AG04450 (cell line): ENCODE measurements at regions not wholly inside any gene's neighbourhood (a gene's known extent, or its start where the extent isn't known, plus 50 kb on each side); places are given as distances from the start of the nearest gene placed in this dataset.
"Not testable (repeated sequence)": the region's sequence is repeated elsewhere in the genome, so short reads cannot be mapped to it uniquely, and the experiment has no call there.

Experiments
- CTCF ChIA-PET: fragments of 300-600, 350-600 bp; formaldehyde crosslinking; extraction: SDS; loops from one replicate; lab custom pipeline; 2022; ENCODE audit warnings: antibody characterized with exemption, inconsistent platforms; lab: Charles Lee
- POLR2A ChIA-PET: fragments of 350-600 bp; formaldehyde crosslinking; extraction: SDS; loops from one replicate; lab custom pipeline; 2021; ENCODE audit warnings: antibody characterized with exemption, inconsistent platforms; lab: Yijun Ruan, JAX
- DNase-seq: peaks from one replicate; pipeline ENCODE4 v3.0.0-alpha.2; 2011; ENCODE audit warnings: low read depth, low spot score
- H3K27ac ChIP-seq: one replicate; pipeline ENCODE4 v1.5.1; 2012; ENCODE audit warnings: low read depth, low read length, control low read depth
- H3K27me3 ChIP-seq: one replicate; pipeline ENCODE4 v1.6.0; 2012; ENCODE audit warnings: low read length; ENCODE audit not compliant: control insufficient read depth, insufficient read depth
- H3K4me3 ChIP-seq: 2 replicates; pipeline ENCODE4 v1.5.1; 2011; ENCODE audit warnings: mild to moderate bottlenecking, low read depth, low read length, control low read depth
- H3K9me3 ChIP-seq: 2 replicates; pipeline ENCODE4 v1.5.1; 2012; ENCODE audit warnings: low read length; ENCODE audit not compliant: control insufficient read depth, insufficient read depth
- CTCF ChIP-seq: IDR thresholded peaks from 2 replicates; pipeline ENCODE4 v1.5.1; 2011; ENCODE audit warnings: low read depth, low read length, control low read depth, inconsistent platforms

- POLR2A ChIA-PET = no interaction called here
- no peak overlapping the region for H3K4me3 ChIP-seq
- no peak for TF ChIP-seq CTCF
- DNase-seq = no peak
- no peaks in the 10 kb centered on the region for H3K9me3 ChIP-seq
- H3K27me3 ChIP-seq = no peaks in the 10 kb centered on the region
- no peak overlapping the region for H3K27ac ChIP-seq
- CTCF ChIA-PET = no interaction called here
These were observed 1348.2 kb upstream of the ALCAM start for GRCh38 chr3:104018541-104018940.

- Histone ChIP-seq H3K27ac (no peak overlapping the region), H3K27me3 (no peaks in the 10 kb centered on the region), H3K9me3 (peaks cover 10% of the 10 kb centered on the region; the same call in 1 of the 2 replicates), H3K4me3 (no peak overlapping the region)
- TF ChIP-seq CTCF = no peak
- POLR2A ChIA-PET = no interaction called here
- DNase-seq = no peak
- CTCF ChIA-PET = no interaction called here
These were observed 1335.1 kb upstream of the ALCAM start for GRCh38 chr3:104031598-104031997.

GRCh38 chr3:104032283-104032682, 1334.4 kb upstream of the ALCAM start:
- CTCF ChIA-PET = no interaction called here

GRCh38 chr3:104040896-104041295, 1325.8 kb upstream of the ALCAM start:
- no peak for TF ChIP-seq CTCF
- no peak overlapping the region for H3K4me3 ChIP-seq
- H3K27me3 ChIP-seq = no peaks in the 10 kb centered on the region
- ChIA-PET POLR2A (no interaction called here), CTCF (no interaction called here)
- no peak for DNase-seq
- no peaks in the 10 kb centered on the region for H3K9me3 ChIP-seq
- no peak overlapping the region for H3K27ac ChIP-seq

More at GRCh38 chr3:104032283-104032682, 1334.4 kb upstream of the ALCAM start:
- DNase-seq = no peak
- no peak overlapping the region for H3K4me3 ChIP-seq
- no peaks in the 10 kb centered on the region for H3K27me3 ChIP-seq
- no peak for TF ChIP-seq CTCF
- POLR2A ChIA-PET = no interaction called here
- peaks cover 10% of the 10 kb centered on the region; the same call in 1 of the 2 replicates for H3K9me3 ChIP-seq
- H3K27ac ChIP-seq = no peak overlapping the region

- H3K27me3 ChIP-seq, POLR2A ChIA-PET, H3K4me3 ChIP-seq, CTCF ChIA-PET, H3K9me3 ChIP-seq, DNase-seq, H3K27ac ChIP-seq: not testable (repeated sequence)
These were observed 1323.6 kb upstream of the ALCAM start for GRCh38 chr3:104043001-104043543.
